ENCODE measurements at regions not wholly inside any gene's neighbourhood (a gene's known extent, or its start where the extent isn't known, plus 50 kb on each side); places are given as distances from the start of the nearest gene placed in this dataset.

DNA sequence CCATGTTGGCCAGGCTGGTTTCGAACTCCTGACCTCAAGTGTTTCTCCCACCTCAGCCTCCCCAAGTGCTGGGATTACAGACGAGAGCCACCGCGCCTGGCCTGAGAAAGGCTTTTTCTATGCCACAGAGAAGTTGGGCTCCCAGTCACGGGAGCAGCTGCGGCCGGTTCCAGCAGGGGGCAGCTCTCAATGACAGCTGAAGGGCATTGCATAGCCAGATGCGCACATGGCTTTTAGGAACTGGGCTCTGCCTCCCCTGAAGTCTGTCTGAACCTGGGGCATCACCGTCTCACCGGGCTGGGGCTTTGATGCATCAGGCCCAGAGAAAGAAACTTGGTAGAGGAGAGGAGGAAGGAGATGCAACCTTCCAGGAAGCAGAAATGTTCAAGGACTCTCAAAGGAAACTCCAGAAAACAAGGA is 84.2 kb upstream of the LAPTM4A start:
- Histone ChIP-seq H3K4me3 (no peak overlapping the region), H3K27me3 (ENCODE audit: control insufficient read depth in 2 of 2, insufficient read depth in 2 of 2, low read length in 2 of 2) (peaks cover 4 to 24% of the 10 kb centered on the region in 2 experiments; a peak in 3 of 5 replicates), H3K36me3 (ENCODE audit: control insufficient read depth, insufficient read depth, low read length) (no peaks in the 10 kb centered on the region), H3K9me1 (ENCODE audit: control insufficient read depth, insufficient read depth, low read length) (peaks cover 3% of the 10 kb centered on the region), H4K20me1 (replicated peaks; ENCODE audit: control insufficient read depth, insufficient read depth, low read length) (no peaks in the 10 kb centered on the region), H2AFZ (ENCODE audit: low read depth, low read length) (peak overlapping the region; percentile 86), H3K4me1 (replicated peaks in 1 of 2; ENCODE audit: control insufficient read depth in 2 of 2, insufficient read depth in 2 of 2, low read length in 2 of 2) (peaks cover 3 to 14% of the 10 kb centered on the region in 2 experiments; a peak in 3 of 5 replicates), H3K4me2 (ENCODE audit: insufficient read depth, low read length) (no peak overlapping the region), H3K9me3 (replicated peaks; ENCODE audit: control insufficient read depth, insufficient read depth, low read depth, low read length) (no peaks in the 10 kb centered on the region), H3K79me2 (ENCODE audit: control insufficient read depth, insufficient read depth, low read length) (no peaks in the 10 kb centered on the region), H3K9ac (ENCODE audit: insufficient read depth in 1 of 2, low read depth in 2 of 2, low read length in 2 of 2) (no peak overlapping the region), H3K27ac (ENCODE audit: extremely low read depth, low read depth, low read length) (no peak overlapping the region)
- in situ Hi-C loops (cut with MboI) (loop anchor here (10.0 kb wide), 1 partner anchor 89 kb away; the partner anchor contains the start of gene SDC1), intact Hi-C loops (cut with micrococcal nuclease) (loop anchor here (1.0 kb wide), 1 partner anchor 90 kb away; the partner anchor contains the start of gene SDC1)
- FAIRE-seq (peak; percentile 78), DNase-seq (ENCODE audit: extremely low read depth in 1 of 4, low spot score in 3 of 4) (peak; percentile 63 to 72 (median 70)), ATAC-seq (peak; percentile 84)
- BruUV-seq (replicated peaks): no TSS peak
- 20% methylated on average over 10 of the region's 10 CpGs for WGBS (ENCODE audit: insufficient coverage, low coverage, missing lambda C conversion rate)
- ChIA-PET CTCF (ENCODE audit: low intra/inter-chr PET ratio) (no interaction called here), POLR2A (interaction anchor here (0.6 to 0.9 kb wide), 3 partner anchors 15 to 516 kb away, joined by 3 read pairs; no protein-coding TSS in a partner anchor)
- TF ChIP-seq XRCC5 (IDR thresholded peaks at IDR 0.05; ENCODE audit: low read depth, low read length): 0 out of 2 replicates have a peak, but pooled peaks have one; percentile 28
- TF ChIP-seq ZFP36 (IDR thresholded peaks at IDR 0.05; ENCODE audit: low read depth, low read length, partially characterized antibody): peak; percentile 14
- TF ChIP-seq, protein P1, sequence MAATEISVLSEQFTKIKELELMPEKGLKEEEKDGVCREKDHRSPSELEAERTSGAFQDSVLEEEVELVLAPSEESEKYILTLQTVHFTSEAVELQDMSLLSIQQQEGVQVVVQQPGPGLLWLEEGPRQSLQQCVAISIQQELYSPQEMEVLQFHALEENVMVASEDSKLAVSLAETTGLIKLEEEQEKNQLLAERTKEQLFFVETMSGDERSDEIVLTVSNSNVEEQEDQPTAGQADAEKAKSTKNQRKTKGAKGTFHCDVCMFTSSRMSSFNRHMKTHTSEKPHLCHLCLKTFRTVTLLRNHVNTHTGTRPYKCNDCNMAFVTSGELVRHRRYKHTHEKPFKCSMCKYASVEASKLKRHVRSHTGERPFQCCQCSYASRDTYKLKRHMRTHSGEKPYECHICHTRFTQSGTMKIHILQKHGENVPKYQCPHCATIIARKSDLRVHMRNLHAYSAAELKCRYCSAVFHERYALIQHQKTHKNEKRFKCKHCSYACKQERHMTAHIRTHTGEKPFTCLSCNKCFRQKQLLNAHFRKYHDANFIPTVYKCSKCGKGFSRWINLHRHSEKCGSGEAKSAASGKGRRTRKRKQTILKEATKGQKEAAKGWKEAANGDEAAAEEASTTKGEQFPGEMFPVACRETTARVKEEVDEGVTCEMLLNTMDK (IDR thresholded peaks at IDR 0.05; ENCODE audit: borderline replicate concordance, insufficient read depth, low read depth, low read length, poor library complexity, severe bottlenecking): peak; percentile 82
- no peak for TF ChIP-seq CBFA2T3 (IDR thresholded peaks at IDR 0.05)
- TF ChIP-seq BHLHE40 (IDR thresholded peaks at IDR 0.05; ENCODE audit: low read length): peak; percentile 80
- no peak for TF ChIP-seq RFX1 (IDR thresholded peaks at IDR 0.05)
- TF ChIP-seq, protein P2, sequence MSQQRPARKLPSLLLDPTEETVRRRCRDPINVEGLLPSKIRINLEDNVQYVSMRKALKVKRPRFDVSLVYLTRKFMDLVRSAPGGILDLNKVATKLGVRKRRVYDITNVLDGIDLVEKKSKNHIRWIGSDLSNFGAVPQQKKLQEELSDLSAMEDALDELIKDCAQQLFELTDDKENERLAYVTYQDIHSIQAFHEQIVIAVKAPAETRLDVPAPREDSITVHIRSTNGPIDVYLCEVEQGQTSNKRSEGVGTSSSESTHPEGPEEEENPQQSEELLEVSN (IDR thresholded peaks at IDR 0.05; ENCODE audit: borderline replicate concordance in 1 of 2, extremely low read depth in 1 of 2, insufficient read depth in 1 of 2, insufficient read length in 1 of 2, low read depth in 1 of 2, low read length in 1 of 2, poor library complexity in 1 of 2, severe bottlenecking in 1 of 2): peak in 1 of 2 experiments; percentile 60
- TF ChIP-seq MEIS2 (IDR thresholded peaks at IDR 0.05; ENCODE audit: partially characterized antibody): peak; percentile 24
- 0 out of 2 replicates have a peak, but pooled peaks have one; percentile 25 for TF ChIP-seq JUND (IDR thresholded peaks at IDR 0.05; ENCODE audit: borderline replicate concordance, low read depth, low read length)
- peak; percentile 36; the same call in 1 of the 3 replicates for TF ChIP-seq JUND (tag; IDR thresholded peaks at IDR 0.05; ENCODE audit: borderline replicate concordance, low read depth, low read length)
- no peak for TF ChIP-seq TRIM28 (IDR thresholded peaks at IDR 0.05)
- peak; percentile 76 for TF ChIP-seq L3MBTL2 (IDR thresholded peaks at IDR 0.05)
- peak; percentile 47; the same call in 1 of the 2 replicates for TF ChIP-seq RB1 (IDR thresholded peaks at IDR 0.05; ENCODE audit: low read depth)
- TF ChIP-seq, protein P3, sequence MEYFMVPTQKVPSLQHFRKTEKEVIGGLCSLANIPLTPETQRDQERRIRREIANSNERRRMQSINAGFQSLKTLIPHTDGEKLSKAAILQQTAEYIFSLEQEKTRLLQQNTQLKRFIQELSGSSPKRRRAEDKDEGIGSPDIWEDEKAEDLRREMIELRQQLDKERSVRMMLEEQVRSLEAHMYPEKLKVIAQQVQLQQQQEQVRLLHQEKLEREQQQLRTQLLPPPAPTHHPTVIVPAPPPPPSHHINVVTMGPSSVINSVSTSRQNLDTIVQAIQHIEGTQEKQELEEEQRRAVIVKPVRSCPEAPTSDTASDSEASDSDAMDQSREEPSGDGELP (CRISPR knock-in tag; IDR thresholded peaks at IDR 0.05; ENCODE audit: borderline replicate concordance): peak; percentile 71; the same call in 1 of the 2 replicates
- peak; percentile 93 for TF ChIP-seq MYC (IDR thresholded peaks at IDR 0.05; ENCODE audit: low read depth, low read length)
- no peak for TF ChIP-seq MYC (CRISPR knock-in tag; IDR thresholded peaks at IDR 0.05; ENCODE audit: borderline replicate concordance, low read depth)
- peak; percentile 64; the same call in 1 of the 2 replicates for TF ChIP-seq CTBP1 (IDR thresholded peaks at IDR 0.05; ENCODE audit: borderline replicate concordance)

Measured in K562 (cell line).